Activated naive CD8-positive, alpha-beta T cell (primary cell): ENCODE measurements at regions not wholly inside any gene's neighbourhood (a gene's known extent, or its start where the extent isn't known, plus 50 kb on each side); places are given as distances from the start of the nearest gene placed in this dataset.

Experiments
- H3K27ac Mint-ChIP-seq: one replicate; pipeline ENCODE4 v1.8.0; 2021; ENCODE audit warnings: mixed read lengths
- H3K27me3 Mint-ChIP-seq: one replicate; pipeline ENCODE4 v1.8.0; 2021; ENCODE audit warnings: mixed read lengths
- H3K36me3 Mint-ChIP-seq: one replicate; pipeline ENCODE4 v1.8.0; 2021; ENCODE audit warnings: mixed read lengths
- H3K4me1 Mint-ChIP-seq: one replicate; pipeline ENCODE4 v1.8.0; 2021; ENCODE audit warnings: low read depth, mixed read lengths
- H3K4me3 Mint-ChIP-seq: one replicate; pipeline ENCODE4 v1.8.0; 2021; ENCODE audit warnings: mild to moderate bottlenecking, mixed read lengths
- H3K9me3 Mint-ChIP-seq: one replicate; pipeline ENCODE4 v1.8.0; 2021; ENCODE audit warnings: low read depth, mixed read lengths

GRCh38 chr16:62620275-62620674 lies 584.0 kb upstream of the CDH8 start:
- H3K9me3 Mint-ChIP-seq: peaks cover 46% of the 10 kb centered on the region
- no peak overlapping the region for H3K27ac Mint-ChIP-seq
- no peak overlapping the region for H3K4me3 Mint-ChIP-seq
- H3K4me1 Mint-ChIP-seq: no peaks in the 10 kb centered on the region
- H3K27me3 Mint-ChIP-seq: no peaks in the 10 kb centered on the region
- no peaks in the 10 kb centered on the region for H3K36me3 Mint-ChIP-seq

DNA sequence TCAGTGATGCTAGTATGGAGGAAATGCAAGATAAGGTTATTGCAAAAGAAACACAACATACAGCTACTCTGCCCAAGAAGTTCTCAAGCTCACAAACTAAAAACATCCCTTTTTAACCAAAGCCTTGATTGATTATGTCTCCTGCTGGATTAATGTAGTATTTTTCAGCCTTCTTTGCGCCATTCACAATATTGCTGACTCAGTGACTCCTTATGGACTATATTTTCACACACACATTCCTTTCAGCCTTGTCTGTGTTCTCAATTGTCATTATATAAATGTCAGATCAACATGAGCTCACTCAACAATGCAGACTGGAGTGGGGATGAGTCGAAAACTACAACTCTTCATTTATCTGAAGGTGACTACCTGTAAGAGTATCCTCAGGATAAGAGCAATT lies 579.3 kb upstream of the CDH8 start:
- Mint-ChIP-seq H3K27ac (no peak overlapping the region), H3K27me3 (no peaks in the 10 kb centered on the region), H3K9me3 (peaks cover 41% of the 10 kb centered on the region), H3K4me1 (no peaks in the 10 kb centered on the region), H3K36me3 (no peaks in the 10 kb centered on the region), H3K4me3 (no peak overlapping the region)

GRCh38 chr16:62610291-62610690 lies 574.1 kb upstream of the CDH8 start:
- Mint-ChIP-seq H3K4me3 (no peak overlapping the region), H3K27me3 (no peaks in the 10 kb centered on the region), H3K36me3 (no peaks in the 10 kb centered on the region), H3K9me3 (peaks cover 25% of the 10 kb centered on the region), H3K4me1 (no peaks in the 10 kb centered on the region), H3K27ac (no peak overlapping the region)

DNA sequence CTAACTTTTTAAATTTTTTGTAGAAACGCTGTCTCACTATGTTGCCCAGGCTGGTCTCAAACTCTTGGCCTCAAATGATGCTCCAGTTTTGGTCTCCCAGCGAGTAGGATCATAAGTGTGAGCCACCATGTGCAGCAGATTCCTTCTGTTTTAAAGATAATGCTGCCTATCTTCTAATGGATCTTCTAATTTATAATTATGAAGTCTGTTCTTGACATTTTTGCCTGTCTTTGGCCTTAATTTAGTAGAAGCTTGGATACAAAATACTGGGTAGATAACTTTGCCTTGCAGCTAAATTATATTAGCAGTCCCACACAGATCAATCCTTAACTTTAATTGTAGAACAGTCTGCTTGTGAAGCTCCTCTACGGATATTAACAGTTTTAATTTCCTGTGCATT lies 566.6 kb upstream of the CDH8 start:
- peaks cover 34% of the 10 kb centered on the region for H3K9me3 Mint-ChIP-seq
- no peaks in the 10 kb centered on the region for H3K4me1 Mint-ChIP-seq
- H3K36me3 Mint-ChIP-seq: no peaks in the 10 kb centered on the region
- no peak overlapping the region for H3K4me3 Mint-ChIP-seq
- no peaks in the 10 kb centered on the region for H3K27me3 Mint-ChIP-seq
- H3K27ac Mint-ChIP-seq: no peak overlapping the region

- H3K4me3 Mint-ChIP-seq: no peak overlapping the region
Observed at GRCh38 chr16:62597875-62598274, 561.6 kb upstream of the CDH8 start.

GRCh38 chr16:62596584-62596983 lies 560.3 kb upstream of the CDH8 start:
- no peaks in the 10 kb centered on the region for H3K27me3 Mint-ChIP-seq
- no peaks in the 10 kb centered on the region for H3K4me1 Mint-ChIP-seq
- no peak overlapping the region for H3K4me3 Mint-ChIP-seq
- H3K27ac Mint-ChIP-seq: no peak overlapping the region
- H3K36me3 Mint-ChIP-seq: no peaks in the 10 kb centered on the region
- H3K9me3 Mint-ChIP-seq: peaks cover 22% of the 10 kb centered on the region

More at GRCh38 chr16:62597875-62598274, 561.6 kb upstream of the CDH8 start:
- Mint-ChIP-seq H3K27me3 (no peaks in the 10 kb centered on the region), H3K36me3 (no peaks in the 10 kb centered on the region), H3K9me3 (peaks cover 30% of the 10 kb centered on the region), H3K4me1 (no peaks in the 10 kb centered on the region), H3K27ac (no peak overlapping the region)

- Mint-ChIP-seq H3K36me3 (no peaks in the 10 kb centered on the region), H3K4me3 (no peak overlapping the region), H3K9me3 (peaks cover 18% of the 10 kb centered on the region), H3K27ac (no peak overlapping the region), H3K4me1 (no peaks in the 10 kb centered on the region), H3K27me3 (no peaks in the 10 kb centered on the region)
Observed at GRCh38 chr16:62596125-62596524, 559.9 kb upstream of the CDH8 start.

DNA sequence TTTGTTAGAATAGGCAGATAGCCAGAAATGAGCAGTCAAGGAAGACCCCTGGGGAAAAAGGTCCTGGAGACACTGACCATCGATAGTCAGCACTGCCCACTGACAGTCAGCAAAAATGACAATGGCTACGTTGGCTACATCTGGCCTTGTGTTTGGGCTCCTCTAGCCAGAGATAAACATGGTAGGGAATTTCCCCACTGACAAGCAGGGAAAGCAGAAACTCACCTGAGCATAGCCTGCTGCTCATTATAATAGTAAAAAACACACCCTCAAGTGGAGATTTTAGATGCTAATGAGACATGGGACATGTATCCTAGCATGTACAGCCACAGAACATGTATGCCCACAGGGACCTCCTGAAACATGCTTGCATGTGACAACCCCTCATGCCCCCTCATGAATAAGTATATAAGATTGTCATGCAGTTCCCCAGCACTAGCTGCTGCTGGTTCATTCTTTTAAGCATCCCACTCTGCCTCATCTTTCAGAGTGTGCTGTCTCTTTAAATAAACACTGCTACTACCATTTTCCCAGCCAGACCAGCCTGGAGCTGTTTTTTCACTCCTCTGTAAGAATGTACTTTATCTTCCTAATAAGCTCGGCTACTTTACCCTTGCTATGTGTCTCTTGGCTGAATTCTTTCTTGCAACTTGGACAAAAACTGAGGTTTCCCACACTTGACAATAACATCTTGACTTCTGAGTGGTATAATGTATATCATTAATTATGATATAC lies 550.1 kb upstream of the CDH8 start:
- Mint-ChIP-seq H3K27me3 (no peaks in the 10 kb centered on the region), H3K4me1 (no peaks in the 10 kb centered on the region), H3K9me3 (peaks cover 25% of the 10 kb centered on the region), H3K27ac (no peak overlapping the region), H3K36me3 (no peaks in the 10 kb centered on the region), H3K4me3 (no peak overlapping the region)

GRCh38 chr16:62585041-62585545 lies 548.9 kb upstream of the CDH8 start:
- Mint-ChIP-seq H3K4me1 (no peaks in the 10 kb centered on the region), H3K27me3 (no peaks in the 10 kb centered on the region), H3K36me3 (no peaks in the 10 kb centered on the region), H3K4me3 (no peak overlapping the region), H3K27ac (no peak overlapping the region), H3K9me3 (peaks cover 21% of the 10 kb centered on the region)

GRCh38 chr16:62583414-62583813 lies 547.2 kb upstream of the CDH8 start:
- no peaks in the 10 kb centered on the region for H3K4me1 Mint-ChIP-seq
- H3K9me3 Mint-ChIP-seq: peaks cover 14% of the 10 kb centered on the region
- H3K27me3 Mint-ChIP-seq: no peaks in the 10 kb centered on the region
- no peak overlapping the region for H3K4me3 Mint-ChIP-seq
- no peak overlapping the region for H3K27ac Mint-ChIP-seq
- H3K36me3 Mint-ChIP-seq: no peaks in the 10 kb centered on the region

GRCh38 chr16:62573466-62573865 lies 537.2 kb upstream of the CDH8 start:
- Mint-ChIP-seq H3K4me1 (no peaks in the 10 kb centered on the region), H3K27ac (no peak overlapping the region), H3K9me3 (peaks cover 17% of the 10 kb centered on the region), H3K4me3 (no peak overlapping the region), H3K36me3 (no peaks in the 10 kb centered on the region), H3K27me3 (no peaks in the 10 kb centered on the region)

DNA sequence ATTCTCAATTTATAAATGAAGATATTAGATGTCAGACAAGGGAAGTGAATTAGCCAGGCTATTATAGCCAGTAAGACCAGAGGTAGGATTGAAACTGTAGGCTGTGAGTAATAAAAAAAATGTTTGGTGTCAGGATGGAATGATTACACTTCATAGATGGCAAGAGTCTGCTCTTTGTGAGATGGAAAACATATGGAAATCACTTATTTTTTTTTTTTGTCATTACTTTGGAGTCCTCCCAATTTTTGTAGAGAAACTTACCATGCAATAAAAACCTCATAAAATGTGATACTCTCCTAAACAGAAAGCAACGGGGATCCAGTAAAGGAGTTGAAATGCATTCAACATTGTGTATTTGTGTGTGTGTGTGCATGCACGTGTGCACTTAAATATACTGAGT lies 532.7 kb upstream of the CDH8 start:
- no peaks in the 10 kb centered on the region for H3K4me1 Mint-ChIP-seq
- no peaks in the 10 kb centered on the region for H3K27me3 Mint-ChIP-seq
- no peaks in the 10 kb centered on the region for H3K36me3 Mint-ChIP-seq

DNA sequence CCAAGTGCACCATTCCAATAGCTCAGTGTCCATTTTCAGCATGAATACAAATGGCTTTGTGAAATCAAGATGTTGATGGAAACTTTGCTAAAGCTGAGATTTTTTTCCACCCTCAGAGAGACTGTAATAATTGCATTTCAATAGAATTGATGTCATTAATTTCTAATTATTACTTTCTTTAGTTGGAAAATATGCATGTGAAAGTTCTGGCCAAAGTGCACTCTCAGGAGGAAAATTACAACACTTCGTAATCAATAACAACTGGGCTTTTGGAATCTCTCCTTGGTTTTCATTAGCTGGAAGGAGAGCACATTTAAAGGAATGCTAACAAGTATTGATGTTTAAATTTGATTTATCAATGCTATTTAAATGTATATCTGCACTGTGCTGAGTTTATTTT lies 529.5 kb upstream of the CDH8 start:
- no peak overlapping the region for H3K4me3 Mint-ChIP-seq
- H3K4me1 Mint-ChIP-seq: no peaks in the 10 kb centered on the region
- no peak overlapping the region for H3K27ac Mint-ChIP-seq
- H3K9me3 Mint-ChIP-seq: peaks cover 21% of the 10 kb centered on the region
- no peaks in the 10 kb centered on the region for H3K36me3 Mint-ChIP-seq
- H3K27me3 Mint-ChIP-seq: no peaks in the 10 kb centered on the region

More for the DNA sequence above, 532.7 kb upstream of the CDH8 start:
- no peak overlapping the region for H3K4me3 Mint-ChIP-seq
- peaks cover 3% of the 10 kb centered on the region for H3K9me3 Mint-ChIP-seq
- no peak overlapping the region for H3K27ac Mint-ChIP-seq

DNA sequence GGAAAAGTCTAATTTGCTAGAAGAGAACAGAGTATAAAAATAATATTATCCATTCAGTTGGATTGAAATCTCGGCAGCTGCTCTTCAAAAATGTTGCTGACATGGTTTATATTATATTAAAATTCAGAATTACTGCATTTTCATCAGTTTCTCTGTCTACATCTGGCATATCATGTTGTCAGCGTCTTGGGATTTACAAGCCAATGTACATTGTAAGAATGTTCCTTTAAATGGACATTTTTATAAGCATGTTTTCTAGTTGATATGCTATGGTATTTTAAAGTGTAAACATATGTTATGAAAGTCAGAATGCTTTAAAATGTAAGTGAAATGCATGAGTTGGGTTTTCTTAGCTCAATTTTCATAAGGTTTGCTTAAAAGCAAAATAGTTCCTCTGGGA lies 528.1 kb upstream of the CDH8 start:
- Mint-ChIP-seq H3K36me3 (no peaks in the 10 kb centered on the region), H3K9me3 (peaks cover 21% of the 10 kb centered on the region), H3K4me3 (no peak overlapping the region), H3K27ac (no peak overlapping the region), H3K27me3 (no peaks in the 10 kb centered on the region), H3K4me1 (no peaks in the 10 kb centered on the region)

DNA sequence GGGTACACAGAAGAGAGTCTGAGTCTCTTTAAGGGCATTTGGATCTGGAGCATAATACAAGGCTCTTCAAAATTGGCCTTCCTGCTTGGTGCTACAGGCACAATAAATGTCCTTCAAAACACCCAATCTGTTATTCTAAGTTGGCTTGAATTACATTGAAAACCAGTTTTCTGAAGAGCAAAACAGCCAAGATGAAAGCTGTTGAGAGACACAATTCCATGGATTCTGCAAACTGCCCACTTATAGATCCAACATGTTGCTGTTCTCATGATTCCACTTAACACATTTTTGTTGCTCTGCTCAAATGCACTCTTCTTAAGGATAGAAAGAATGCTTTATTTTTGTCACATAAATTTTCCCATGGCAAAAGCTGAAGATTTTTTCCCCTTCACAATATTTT lies 525.9 kb upstream of the CDH8 start:
- H3K27ac Mint-ChIP-seq: no peak overlapping the region
- no peaks in the 10 kb centered on the region for H3K27me3 Mint-ChIP-seq
- H3K4me1 Mint-ChIP-seq: no peaks in the 10 kb centered on the region
- H3K4me3 Mint-ChIP-seq: no peak overlapping the region
- H3K36me3 Mint-ChIP-seq: no peaks in the 10 kb centered on the region
- H3K9me3 Mint-ChIP-seq: peaks cover 20% of the 10 kb centered on the region

DNA sequence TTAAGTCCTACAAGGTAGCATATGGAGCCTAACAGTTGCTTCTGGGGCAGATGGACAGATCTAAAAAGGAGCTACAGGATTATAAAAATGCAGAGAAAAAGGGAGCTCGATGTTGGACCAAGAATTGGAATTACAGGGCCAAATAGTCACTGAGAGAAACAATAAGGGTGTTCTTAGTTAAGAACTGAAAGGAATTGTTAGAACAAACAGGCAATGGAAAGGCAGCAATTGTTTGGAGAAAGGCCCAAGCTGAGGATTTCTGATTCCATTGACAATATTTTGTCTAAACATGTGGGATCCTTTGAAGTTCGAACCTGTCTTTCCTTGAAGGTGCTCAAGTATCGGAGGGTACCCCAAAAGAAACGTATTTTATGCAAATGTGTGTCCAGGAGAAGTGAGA lies 513.6 kb upstream of the CDH8 start:
- Mint-ChIP-seq H3K27me3 (no peaks in the 10 kb centered on the region), H3K9me3 (peaks cover 14% of the 10 kb centered on the region), H3K27ac (no peak overlapping the region), H3K4me1 (no peaks in the 10 kb centered on the region), H3K4me3 (no peak overlapping the region), H3K36me3 (no peaks in the 10 kb centered on the region)
